Common myeloid progenitor, CD34-positive (primary cell): ENCODE measurements at regions not wholly inside any gene's neighbourhood (a gene's known extent, or its start where the extent isn't known, plus 50 kb on each side); places are given as distances from the start of the nearest gene placed in this dataset.

Experiments
- CTCF ChIA-PET: fragments of 350-600 bp; sonication (Branson Sonifier 250); formaldehyde crosslinking; loops from one replicate; lab custom pipeline; 2021; ENCODE audit warnings: antibody characterized with exemption; lab: Charles Lee
- POLR2A ChIA-PET: fragments of 350-600 bp; sonication (Branson Sonifier 250); formaldehyde crosslinking; loops from one replicate; lab custom pipeline; 2021; ENCODE audit warnings: antibody characterized with exemption; lab: Charles Lee
- DNase-seq, 3 donors: peaks; one replicate each; pipeline versions ENCODE4 v3.0.0 to v3.0.0-alpha.2; 2013
- H3K27ac ChIP-seq, 2 experiments: 1 replicate in 1 of 2; 2 replicates in 1 of 2; pipeline ENCODE4 v1.7.0; 2013; ENCODE audit warnings: inconsistent platforms in 2 of 2, low read length in 2 of 2, mild to moderate bottlenecking in 2 of 2, low read depth in 1 of 2, moderate library complexity in 1 of 2; ENCODE audit not compliant: severe bottlenecking in 2 of 2, insufficient read depth in 1 of 2, poor library complexity in 1 of 2
- H3K27me3 ChIP-seq, 5 experiments: replicated peaks in 2 of 5; 1 replicate in 3 of 5; 2 replicates in 2 of 5; pipeline versions ENCODE4 v1.6.1 to v1.7.0; 2013; ENCODE audit warnings: low read length in 4 of 5, mild to moderate bottlenecking in 2 of 5, moderate library complexity in 2 of 5, inconsistent platforms in 1 of 5; ENCODE audit not compliant: insufficient read depth in 5 of 5, control insufficient read depth in 4 of 5
- H3K36me3 ChIP-seq, 4 experiments: 1 replicate in 2 of 4; 2 replicates in 2 of 4; pipeline versions ENCODE4 v1.6.1 to v1.7.0; 2013; ENCODE audit warnings: low read length in 3 of 4, control low read depth in 1 of 4, mild to moderate bottlenecking in 1 of 4; ENCODE audit not compliant: control insufficient read depth in 4 of 4, insufficient read depth in 4 of 4
- H3K4me1 ChIP-seq, 4 experiments: 1 replicate in 3 of 4; 2 replicates in 1 of 4; pipeline versions ENCODE4 v1.6.1 to v1.7.1; 2013; ENCODE audit warnings: low read length in 3 of 4, mild to moderate bottlenecking in 3 of 4, control low read depth in 1 of 4, inconsistent platforms in 1 of 4, moderate library complexity in 1 of 4; ENCODE audit not compliant: control insufficient read depth in 4 of 4, insufficient read depth in 4 of 4; ENCODE audit errors: control extremely low read depth in 1 of 4
- H3K4me3 ChIP-seq, 7 experiments: 1 replicate in 4 of 7; 2 replicates in 3 of 7; pipeline versions ENCODE4 v1.5.1 to v1.7.0; 2013; ENCODE audit warnings: mild to moderate bottlenecking in 7 of 7, low read length in 6 of 7, moderate library complexity in 6 of 7, inconsistent platforms in 2 of 7, low read depth in 2 of 7, control low read depth in 1 of 7; ENCODE audit not compliant: insufficient read depth in 4 of 7, control insufficient read depth in 1 of 7; ENCODE audit errors: extremely low read depth in 1 of 7
- H3K9me3 ChIP-seq, 5 experiments: 1 replicate in 4 of 5; 2 replicates in 1 of 5; pipeline versions ENCODE4 v1.6.1 to v1.7.1; 2013; ENCODE audit warnings: low read length in 4 of 5, mild to moderate bottlenecking in 2 of 5, inconsistent platforms in 1 of 5, low read depth in 1 of 5, moderate library complexity in 1 of 5; ENCODE audit not compliant: control insufficient read depth in 4 of 5, insufficient read depth in 2 of 5; ENCODE audit errors: control extremely low read depth in 1 of 5
- WGBS: methylation state at CpG from one replicate; pipeline ENCODE4 v1.1.5; 2013; ENCODE audit not compliant: insufficient coverage; 5-methylcytosine and 5-hydroxymethylcytosine counted together

- Histone ChIP-seq H3K27me3 (no peaks in the 10 kb centered on the region), H3K9me3 (peaks cover 0 to 9% (median 6%) of the 10 kb centered on the region in 5 experiments), H3K27ac (no peak overlapping the region), H3K4me1 (peaks cover 19 to 36% (median 32%) of the 10 kb centered on the region in 4 experiments), H3K4me3 (no peak overlapping the region), H3K36me3 (no peaks in the 10 kb centered on the region)
- 100% methylated on average over 5 of the region's 5 CpGs for WGBS
- no peak for DNase-seq
- ChIA-PET POLR2A (interaction anchor here (0.6 to 0.7 kb wide), 2 partner anchors 135 to 928 kb away, joined by 3 to 4 read pairs; no protein-coding TSS in a partner anchor), CTCF (interaction anchor here (0.9 to 2.4 kb wide), 5 partner anchors 9 to 214 kb away, joined by 3 to 13 read pairs (median 5); no protein-coding TSS in a partner anchor)
These were observed 69.7 kb upstream of the POMGNT2 start for GRCh38 chr3:43175541-43175940.

- Histone ChIP-seq H3K27me3 (no peaks in the 10 kb centered on the region), H3K4me1 (peaks cover 6 to 20% (median 17%) of the 10 kb centered on the region in 4 experiments), H3K9me3 (peaks cover 0 to 9% (median 6%) of the 10 kb centered on the region in 5 experiments), H3K27ac (no peak overlapping the region), H3K4me3 (no peak overlapping the region), H3K36me3 (no peaks in the 10 kb centered on the region)
- ChIA-PET CTCF (interaction anchor here (2.4 kb wide), 1 partner anchor 9 kb away, joined by 13 read pairs; no protein-coding TSS in a partner anchor), POLR2A (no interaction called here)
- DNase-seq: no peak
These were observed 68.1 kb upstream of the POMGNT2 start for GRCh38 chr3:43173949-43174348.

GRCh38 chr3:43171748-43172147 is 65.9 kb upstream of the POMGNT2 start:
- no peaks in the 10 kb centered on the region for H3K27me3 ChIP-seq
- no peak for DNase-seq
- H3K9me3 ChIP-seq: peaks cover 0 to 11% (median 6%) of the 10 kb centered on the region in 5 experiments
- no peak overlapping the region for H3K27ac ChIP-seq
- WGBS: 100% methylated on average over 4 of the region's 5 CpGs
- H3K36me3 ChIP-seq: no peaks in the 10 kb centered on the region
- ChIA-PET POLR2A (no interaction called here), CTCF (interaction anchor here (1.4 to 2.1 kb wide), 3 partner anchors 10 to 331 kb away, joined by 3 to 6 read pairs (median 5); no protein-coding TSS in a partner anchor)
- H3K4me3 ChIP-seq: no peak overlapping the region
- peaks cover 4 to 5% (median 4%) of the 10 kb centered on the region in 4 experiments for H3K4me1 ChIP-seq

GRCh38 chr3:43170553-43170952 is 64.7 kb upstream of the POMGNT2 start:
- POLR2A ChIA-PET: interaction anchor here (0.6 kb wide), 1 partner anchor 45 kb away, joined by 4 read pairs; no protein-coding TSS in a partner anchor

GRCh38 chr3:43169987-43170386 is 64.1 kb upstream of the POMGNT2 start:
- Histone ChIP-seq H3K4me1 (no peaks in the 10 kb centered on the region), H3K9me3 (peaks cover 7 to 23% (median 9%) of the 10 kb centered on the region in 5 experiments), H3K36me3 (no peaks in the 10 kb centered on the region), H3K27ac (no peak overlapping the region), H3K27me3 (no peaks in the 10 kb centered on the region), H3K4me3 (no peak overlapping the region)
- DNase-seq: no peak
- WGBS: 88% methylated on average over 3 of the region's 4 CpGs
- CTCF ChIA-PET: interaction anchor here (1.1 kb wide), 1 partner anchor 17 kb away, joined by 3 read pairs; no protein-coding TSS in a partner anchor
- POLR2A ChIA-PET: no interaction called here

More at GRCh38 chr3:43170553-43170952, 64.7 kb upstream of the POMGNT2 start:
- CTCF ChIA-PET: interaction anchor here (1.1 to 2.1 kb wide), 4 partner anchors 9 to 332 kb away, joined by 3 to 6 read pairs (median 4); no protein-coding TSS in a partner anchor
- 100% methylated on average over 7 of the region's 7 CpGs for WGBS
- Histone ChIP-seq H3K27ac (no peak overlapping the region), H3K36me3 (no peaks in the 10 kb centered on the region), H3K9me3 (peaks cover 7 to 22% (median 9%) of the 10 kb centered on the region in 5 experiments), H3K4me1 (no peaks in the 10 kb centered on the region), H3K4me3 (no peak overlapping the region), H3K27me3 (no peaks in the 10 kb centered on the region)
- DNase-seq: no peak

- Histone ChIP-seq H3K4me1 (peaks cover 0 to 13% (median 6%) of the 10 kb centered on the region in 4 experiments), H3K4me3 (no peak overlapping the region), H3K9me3 (peaks cover 0 to 14% (median 6%) of the 10 kb centered on the region in 5 experiments), H3K36me3 (no peaks in the 10 kb centered on the region), H3K27ac (no peak overlapping the region), H3K27me3 (no peaks in the 10 kb centered on the region)
- CTCF ChIA-PET: interaction anchor here (0.9 to 3.2 kb wide), 2 partner anchors 9 to 37 kb away, joined by 3 to 13 read pairs; no protein-coding TSS in a partner anchor
- no peak for DNase-seq
- POLR2A ChIA-PET: no interaction called here
- no CpG with 5 or more reads among the region's 1 CpG for WGBS
These were observed 60.5 kb upstream of the POMGNT2 start for GRCh38 chr3:43166406-43166805.

- Histone ChIP-seq H3K4me1 (peaks cover 0 to 13% (median 6%) of the 10 kb centered on the region in 4 experiments), H3K27me3 (no peaks in the 10 kb centered on the region), H3K27ac (no peak overlapping the region), H3K9me3 (peaks cover 0 to 14% (median 6%) of the 10 kb centered on the region in 5 experiments), H3K4me3 (no peak overlapping the region), H3K36me3 (no peaks in the 10 kb centered on the region)
- POLR2A ChIA-PET: no interaction called here
- CTCF ChIA-PET: interaction anchor here (0.9 to 3.2 kb wide), 2 partner anchors 10 to 38 kb away, joined by 3 to 13 read pairs; no protein-coding TSS in a partner anchor
- no peak for DNase-seq
- WGBS: 100% methylated on average over 1 of the region's 3 CpGs
These were observed 59.9 kb upstream of the POMGNT2 start for GRCh38 chr3:43165786-43166185.
